Hepatic stellate cell (primary cell): ENCODE measurements at regions not wholly inside any gene's neighbourhood (a gene's known extent, or its start where the extent isn't known, plus 50 kb on each side); places are given as distances from the start of the nearest gene placed in this dataset.
"Not testable (repeated sequence)": the region's sequence is repeated elsewhere in the genome, so short reads cannot be mapped to it uniquely, and the experiment has no call there.

Source experiments
- DNase-seq: peaks from one replicate; pipeline ENCODE4 v3.0.0; 2011; ENCODE audit warnings: low spot score

DNA sequence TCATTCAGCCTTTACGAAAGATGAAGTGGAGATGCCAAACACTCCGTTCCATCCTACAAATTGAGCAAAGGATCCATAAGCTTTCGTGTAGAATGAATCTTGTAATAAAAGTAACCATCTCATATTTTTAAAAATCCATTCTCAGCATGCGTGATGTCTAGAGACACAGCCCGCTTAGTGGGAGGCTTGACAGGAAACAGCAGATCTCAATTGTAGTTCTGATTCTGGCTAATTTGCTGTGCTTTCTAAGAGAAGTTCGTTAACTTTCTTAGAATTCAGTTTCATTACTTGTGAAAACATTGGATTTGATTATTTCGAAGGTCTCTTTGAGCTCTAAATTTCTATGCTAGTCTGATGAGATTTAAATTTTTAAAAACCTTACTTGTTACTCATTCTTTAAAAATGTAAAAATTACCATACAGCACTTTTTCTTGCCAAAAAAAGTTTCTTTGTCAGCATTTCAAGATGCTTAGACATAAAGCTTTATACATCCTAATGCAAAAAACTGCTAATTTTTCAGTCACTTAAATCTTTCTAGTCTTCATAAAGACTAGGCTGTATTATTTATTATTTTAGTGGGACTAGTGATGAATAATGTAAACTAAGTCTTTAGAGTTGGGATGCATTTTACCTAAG, 66.9 kb upstream of the NEIL3 start:
- DNase-seq = no peak

- peak; percentile 46 for DNase-seq
These were observed 62.8 kb upstream of the NEIL3 start for GRCh38 chr4:177246641-177247584.

- DNase-seq = peak; percentile 44
These were observed 59.5 kb upstream of the NEIL3 start for GRCh38 chr4:177250056-177250696.

GRCh38 chr4:177251237-177251636, 58.4 kb upstream of the NEIL3 start:
- no peak for DNase-seq

DNA sequence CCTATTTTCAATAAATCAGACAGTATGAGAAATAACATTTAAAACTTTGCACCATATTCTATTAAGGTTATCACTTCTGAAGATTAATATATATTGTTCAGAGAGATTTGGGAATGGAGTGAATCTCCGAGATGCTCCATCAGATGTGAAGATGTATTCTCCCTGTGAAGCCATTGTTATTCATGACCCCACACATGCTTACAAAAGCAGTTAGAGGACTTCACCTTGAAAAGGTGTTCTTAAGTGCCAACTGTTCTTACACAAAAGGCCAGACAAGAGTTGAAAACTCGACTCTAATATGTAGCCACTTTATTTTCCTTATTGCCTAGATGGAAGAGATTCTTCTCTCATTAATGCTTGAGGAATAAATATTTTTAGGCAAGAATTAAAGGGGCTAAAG, 54.3 kb upstream of the NEIL3 start:
- no peak for DNase-seq

- DNase-seq = no peak
These were observed 52.7 kb upstream of the NEIL3 start for GRCh38 chr4:177256950-177257349.

GRCh38 chr4:177259466-177259865, 50.2 kb upstream of the NEIL3 start:
- not testable (repeated sequence) for DNase-seq
